Stimulated activated CD4-positive, alpha-beta T cell treated with anti-CD3 and anti-CD28 coated beads, Interleukin-15, amount 100 ng/mL, for 48 hours (primary cell): ENCODE measurements at regions not wholly inside any gene's neighbourhood (a gene's known extent, or its start where the extent isn't known, plus 50 kb on each side); places are given as distances from the start of the nearest gene placed in this dataset.

Experiments used
- DNase-seq, 2 donors: peaks; one replicate each; pipeline ENCODE4 v3.0.0-alpha.2; 2020; ENCODE audit warnings: low read depth in 2 of 2

DNA sequence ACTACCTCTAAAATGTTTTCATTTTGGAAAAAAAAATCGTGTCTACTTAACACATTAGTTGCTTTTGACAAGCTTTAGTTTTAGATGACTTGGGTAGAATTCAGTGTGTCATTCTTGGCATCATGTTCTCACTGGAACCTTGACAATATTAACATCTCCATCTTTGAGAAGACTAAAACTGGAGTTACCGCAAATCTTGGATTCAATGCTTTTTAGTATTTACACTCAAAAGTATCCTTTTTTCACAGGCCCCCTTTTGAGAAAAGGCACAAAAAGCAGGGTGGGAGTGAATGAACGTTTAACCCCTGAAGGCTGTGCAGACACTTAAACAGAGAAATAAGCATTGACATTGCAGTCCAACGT is 549.1 kb downstream of the CSNK1G3 start:
- no peak for DNase-seq

DNA sequence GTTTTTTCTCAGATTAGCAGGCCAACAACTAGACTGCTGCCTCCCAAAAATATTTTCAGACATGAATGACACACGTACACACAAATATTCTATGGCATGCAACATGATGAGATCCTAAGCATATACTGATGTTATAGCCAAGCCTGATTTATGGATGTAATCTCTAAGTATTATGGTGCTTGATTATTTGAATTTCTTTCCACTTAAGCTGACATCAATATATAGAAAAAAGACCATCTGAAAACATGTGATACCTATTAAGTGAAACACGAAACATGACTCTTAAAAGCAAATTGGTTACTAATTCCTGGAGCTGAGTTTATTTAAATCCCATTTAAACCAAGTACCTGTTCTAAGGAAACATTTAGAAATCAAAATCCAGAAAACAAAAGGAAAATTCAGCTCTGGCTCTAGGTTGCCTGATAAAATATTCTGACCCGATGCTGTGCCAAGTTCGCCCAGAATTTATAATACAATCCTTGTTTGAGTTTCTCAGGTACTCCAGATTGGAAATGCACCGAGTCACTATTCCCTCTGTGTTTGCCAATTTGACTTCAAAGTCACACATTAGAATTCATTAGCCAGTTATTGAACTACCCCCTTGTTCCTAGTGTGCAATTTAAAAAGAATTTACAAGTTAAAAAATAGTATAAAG is 548.6 kb downstream of the CSNK1G3 start:
- DNase-seq, result no peak

DNA sequence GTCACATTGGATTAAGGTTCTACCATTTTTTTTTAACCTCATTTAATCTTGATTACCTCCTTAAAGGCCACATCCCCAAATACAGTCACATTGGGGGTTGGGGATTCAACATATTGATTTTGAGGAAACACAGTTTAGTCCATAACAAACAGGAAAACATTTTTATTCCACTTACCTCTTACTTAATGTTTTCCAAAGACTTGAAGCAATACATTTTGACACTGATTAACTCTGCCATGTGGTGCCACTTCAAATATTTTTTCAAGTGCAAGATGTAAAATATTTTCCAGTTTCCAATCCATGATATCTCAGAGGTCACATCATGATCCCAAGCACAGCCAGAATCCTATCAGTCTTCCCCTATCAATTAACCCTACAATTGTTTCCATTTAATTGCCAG is 548.0 kb downstream of the CSNK1G3 start:
- DNase-seq, result no peak

DNA sequence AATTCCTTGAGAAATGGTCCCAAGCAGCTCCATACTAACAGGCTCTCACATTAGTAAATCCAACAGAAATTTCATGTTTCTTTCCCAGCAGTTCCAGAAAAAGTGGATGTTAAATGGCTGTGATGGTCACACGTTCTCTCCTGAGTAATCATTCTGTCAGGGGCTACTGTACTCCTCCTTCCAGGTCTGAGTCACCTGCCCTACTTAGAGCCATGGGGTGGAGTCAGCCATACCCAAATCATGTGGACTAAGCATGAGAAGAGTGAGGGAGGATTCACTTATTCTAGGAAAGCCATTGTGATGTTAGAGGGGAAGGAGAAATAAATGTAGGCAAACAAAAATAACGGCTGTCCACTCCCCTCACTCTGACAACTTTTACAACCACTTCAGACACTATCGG is 547.2 kb downstream of the CSNK1G3 start:
- no peak for DNase-seq

DNA sequence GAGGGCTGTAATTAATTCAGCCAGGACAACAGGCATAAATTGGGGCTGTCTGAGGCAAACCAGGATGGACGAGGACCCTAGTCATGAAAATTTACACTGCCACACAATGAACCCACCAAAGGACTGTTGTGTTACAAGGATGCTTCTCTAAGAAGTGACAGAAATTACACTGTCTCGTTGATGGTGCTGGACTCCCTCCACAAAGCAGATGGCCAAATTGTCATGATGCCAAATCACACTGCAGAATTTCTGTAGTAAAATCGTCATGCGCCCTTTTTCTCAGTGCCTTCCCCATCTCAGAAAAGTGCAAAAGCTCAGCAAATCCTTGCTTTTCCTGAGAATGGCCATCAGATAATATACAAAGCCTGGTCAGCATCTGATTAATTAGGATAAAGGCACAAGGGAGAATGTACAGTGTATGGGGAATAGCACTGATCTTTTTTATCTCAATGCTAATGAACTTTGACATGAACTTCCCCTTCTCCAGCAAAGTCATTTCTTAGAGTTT is 545.8 kb downstream of the CSNK1G3 start:
- DNase-seq, result no peak

DNA sequence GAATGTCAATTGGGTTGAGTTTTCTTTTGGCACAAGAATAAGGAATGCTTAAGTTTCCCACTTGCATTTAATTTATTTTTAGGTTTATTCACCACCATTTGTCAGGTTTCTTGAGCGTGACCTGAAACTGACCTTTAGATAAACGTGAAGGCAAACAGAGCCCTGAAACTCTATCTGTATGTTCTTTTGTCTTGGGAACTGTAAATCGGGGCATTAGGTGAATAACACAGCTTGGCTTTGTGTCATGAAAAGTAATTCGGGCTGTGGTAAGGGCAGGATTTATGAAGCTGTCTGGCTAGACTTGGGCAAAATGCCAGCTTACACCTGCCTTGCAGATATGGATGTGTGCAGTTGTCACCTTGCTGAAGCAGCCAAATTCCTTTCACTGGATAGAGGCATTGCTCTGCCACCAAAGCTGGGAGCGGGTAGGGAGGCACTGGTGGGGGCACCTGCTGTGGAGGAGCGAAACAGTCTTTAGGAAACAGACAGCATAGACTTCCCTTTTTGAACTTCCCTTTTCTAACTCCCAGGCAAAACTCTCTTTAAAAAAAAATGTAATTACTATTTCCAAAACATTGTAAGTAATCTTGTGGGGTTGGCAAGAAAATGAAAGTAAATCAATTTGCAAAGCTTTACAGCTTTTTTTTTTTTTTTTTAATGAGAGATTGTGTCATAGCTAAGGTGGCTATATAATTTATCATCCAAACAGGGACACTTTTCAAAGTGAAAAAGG is 545.2 kb downstream of the CSNK1G3 start:
- no peak for DNase-seq

DNA sequence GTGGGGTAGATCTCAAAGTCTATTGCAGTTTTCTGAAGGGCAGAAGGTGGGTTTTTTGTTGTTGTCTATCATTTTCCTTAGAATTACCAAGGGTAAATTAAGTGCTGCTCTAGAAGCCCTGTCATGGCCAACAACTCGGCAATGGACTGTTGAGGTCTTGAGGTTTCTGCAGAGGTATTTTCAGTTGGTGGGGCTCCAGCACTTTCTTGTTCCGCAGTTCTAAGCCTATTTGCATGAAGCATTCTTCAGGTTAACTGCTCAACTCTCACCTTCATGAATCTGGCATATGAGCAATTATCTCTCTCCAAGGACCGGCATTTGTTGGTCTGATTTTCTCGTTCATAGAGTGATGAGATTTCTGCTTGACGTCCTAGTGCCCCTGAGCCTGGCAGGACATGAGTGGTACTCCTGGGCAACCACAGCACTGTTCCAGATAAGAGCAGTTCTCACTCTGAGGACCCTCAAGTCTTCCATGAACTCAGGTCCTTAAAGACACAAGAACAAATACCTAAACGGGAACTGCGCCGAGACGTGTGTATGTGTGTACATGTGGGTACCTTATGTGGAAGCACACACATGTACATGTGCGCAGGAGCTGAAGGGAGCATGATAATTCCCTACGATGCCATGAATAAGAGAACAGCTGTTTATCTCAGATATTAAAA is 544.5 kb downstream of the CSNK1G3 start:
- DNase-seq, result no peak

DNA sequence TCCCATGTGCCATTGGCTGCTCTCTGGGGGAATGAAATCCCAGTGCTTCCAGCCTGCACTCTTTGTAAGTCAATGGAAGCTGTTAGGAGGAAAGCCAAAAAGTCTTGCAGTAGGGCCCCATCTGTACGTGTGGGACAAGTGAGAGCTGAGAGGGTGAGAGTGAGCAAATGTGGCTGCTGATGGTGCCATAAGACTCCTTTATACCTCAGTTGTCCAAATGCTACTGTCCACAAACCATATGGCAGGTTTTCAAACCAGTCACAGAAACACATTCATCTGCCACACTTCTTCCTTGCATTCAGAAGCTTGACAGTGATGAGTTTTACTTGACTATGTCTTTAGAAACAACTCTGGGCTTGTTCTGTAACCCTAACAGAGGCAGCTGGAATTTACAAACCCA is 543.8 kb downstream of the CSNK1G3 start:
- no peak for DNase-seq

DNA sequence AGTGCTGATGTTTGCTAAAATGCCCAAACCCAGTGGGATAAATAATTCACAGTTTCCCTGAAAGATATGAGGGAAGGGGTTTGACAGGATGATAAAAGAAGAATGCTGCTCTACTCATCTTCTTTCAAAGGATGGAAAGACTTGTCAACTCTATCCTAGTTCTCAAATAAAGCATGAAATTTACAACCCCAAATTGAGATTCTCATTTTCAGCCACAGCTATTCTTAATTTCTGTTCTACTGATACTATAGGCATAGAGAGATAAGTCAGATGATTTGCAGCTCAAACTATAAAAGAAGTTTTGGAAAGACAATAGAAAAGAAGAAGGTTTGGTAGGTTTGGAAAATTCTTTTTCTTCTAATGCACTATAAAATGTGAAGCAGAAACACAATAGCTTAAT is 542.6 kb downstream of the CSNK1G3 start:
- DNase-seq, result no peak

DNA sequence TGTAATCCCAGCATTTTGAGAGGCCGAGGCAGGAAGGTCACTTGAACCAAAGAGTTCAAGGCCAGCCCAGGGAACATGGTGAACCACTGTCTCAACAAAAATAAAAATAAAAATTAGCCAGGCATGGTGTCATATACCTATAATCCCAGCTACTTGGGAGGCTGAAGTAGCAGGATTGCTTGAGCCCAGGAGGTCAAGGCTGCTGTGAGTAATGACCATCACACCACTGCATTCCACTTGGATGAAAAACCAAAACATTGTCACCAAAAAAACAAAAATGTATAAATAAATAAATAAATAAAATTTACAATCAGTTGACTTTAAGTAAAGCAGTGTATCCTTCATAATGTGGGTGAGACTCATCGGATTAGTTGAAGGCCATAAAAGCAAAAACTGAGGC is 541.4 kb downstream of the CSNK1G3 start:
- DNase-seq, result no peak

DNA sequence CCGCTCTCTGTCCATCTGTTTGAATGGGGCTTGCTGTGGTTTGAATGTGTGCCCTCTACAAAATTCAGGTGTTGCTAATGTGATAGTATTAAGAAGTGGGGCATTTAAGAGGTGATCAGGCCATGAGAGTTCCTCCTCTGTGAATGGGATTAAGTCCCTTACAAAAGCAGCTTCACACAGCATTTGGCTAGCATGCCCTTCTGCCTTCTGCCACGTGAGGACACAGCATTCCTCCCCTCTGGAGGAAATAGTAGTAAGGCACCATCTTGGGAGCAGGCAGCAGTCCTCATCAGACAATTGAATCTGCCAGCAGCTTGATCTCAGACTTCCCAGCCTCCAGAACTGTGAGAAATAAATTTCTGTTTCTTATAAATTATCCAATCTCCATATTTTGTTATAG is 540.2 kb downstream of the CSNK1G3 start:
- DNase-seq, result no peak

DNA sequence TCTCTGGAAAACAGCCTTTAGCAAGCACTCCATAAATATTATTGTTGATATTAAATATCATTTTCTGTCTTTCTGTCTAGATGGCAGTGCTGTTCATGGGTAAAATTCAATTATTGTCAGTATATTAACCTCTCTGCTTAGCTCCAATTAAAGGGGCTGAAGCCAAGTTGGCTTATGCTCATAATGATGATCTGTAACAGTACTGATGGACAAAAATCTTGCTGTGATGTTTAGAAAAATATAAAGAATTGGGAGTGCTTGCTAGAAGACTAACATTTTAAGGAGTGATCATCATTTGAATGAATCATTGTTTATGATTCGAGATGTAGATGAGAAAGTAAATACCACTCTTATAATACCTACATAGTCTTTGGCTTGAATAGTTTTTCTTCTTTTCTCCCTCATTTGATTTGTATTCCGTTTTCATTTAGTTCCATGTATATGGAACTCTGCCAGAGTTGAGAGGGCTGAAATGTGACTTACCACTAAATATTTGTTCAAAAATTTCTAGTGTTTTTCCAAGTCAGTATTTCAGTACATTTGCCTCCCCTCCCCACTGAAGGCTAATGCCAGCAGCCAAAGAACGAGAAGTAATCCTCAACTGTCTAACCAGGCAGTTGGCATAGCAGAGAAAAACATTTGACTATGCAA is 538.3 kb downstream of the CSNK1G3 start:
- no peak for DNase-seq

DNA sequence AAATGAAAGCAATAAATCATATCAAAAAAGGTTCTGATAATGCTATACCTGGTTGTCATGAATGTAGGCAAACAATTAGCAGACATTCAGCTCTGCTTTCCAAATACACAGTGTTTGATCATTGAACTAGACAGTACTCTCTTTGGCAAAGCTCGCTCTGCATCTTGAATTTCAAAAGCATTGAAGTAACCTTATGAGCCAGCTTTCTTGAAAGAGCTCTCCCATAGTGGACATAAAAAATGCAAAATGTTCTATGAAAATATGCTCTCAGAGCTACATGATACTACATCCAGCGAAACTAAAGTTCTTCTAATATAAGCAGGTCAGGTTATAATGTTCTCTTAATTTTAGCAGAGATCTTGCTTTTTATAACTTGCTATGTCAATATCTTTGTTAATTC is 533.4 kb downstream of the CSNK1G3 start:
- no peak for DNase-seq

DNA sequence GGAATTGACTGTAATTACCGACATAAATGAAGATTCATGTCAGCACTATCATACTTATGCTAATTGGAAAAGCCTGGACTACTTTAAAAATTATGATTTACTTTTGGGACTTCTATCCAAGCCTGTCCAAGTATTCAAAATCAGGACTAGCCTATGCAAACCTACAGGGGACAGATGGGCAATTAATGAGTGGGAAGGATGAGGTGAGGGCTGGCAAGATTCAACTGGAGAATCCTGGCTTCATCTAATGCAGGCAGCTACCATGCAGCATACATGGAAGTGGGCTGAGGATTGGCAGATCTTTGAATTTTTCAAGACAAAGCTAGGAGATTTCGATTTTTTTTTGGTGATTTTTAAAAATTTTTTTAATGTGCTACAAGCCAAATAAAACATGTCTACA is 532.6 kb downstream of the CSNK1G3 start:
- DNase-seq, result no peak

DNA sequence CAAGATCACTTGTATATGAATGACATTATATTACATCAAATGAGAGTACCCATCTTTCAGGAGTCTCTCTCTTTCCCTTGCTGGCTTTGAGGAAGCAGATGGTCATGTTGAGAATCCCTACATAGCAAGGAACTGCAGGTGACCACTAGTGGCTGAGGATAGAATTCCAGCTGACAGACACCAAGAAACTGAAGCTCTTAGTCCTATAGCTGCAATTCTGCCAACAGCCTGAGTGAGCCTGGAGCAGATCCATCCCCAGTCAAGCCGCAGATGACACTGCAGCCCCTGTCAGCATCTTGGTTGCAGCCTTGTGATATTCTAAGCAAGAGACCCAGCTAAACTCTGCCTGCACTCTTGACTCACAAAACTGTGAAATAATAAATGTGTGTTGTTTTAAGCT is 531.5 kb downstream of the CSNK1G3 start:
- no peak for DNase-seq

DNA sequence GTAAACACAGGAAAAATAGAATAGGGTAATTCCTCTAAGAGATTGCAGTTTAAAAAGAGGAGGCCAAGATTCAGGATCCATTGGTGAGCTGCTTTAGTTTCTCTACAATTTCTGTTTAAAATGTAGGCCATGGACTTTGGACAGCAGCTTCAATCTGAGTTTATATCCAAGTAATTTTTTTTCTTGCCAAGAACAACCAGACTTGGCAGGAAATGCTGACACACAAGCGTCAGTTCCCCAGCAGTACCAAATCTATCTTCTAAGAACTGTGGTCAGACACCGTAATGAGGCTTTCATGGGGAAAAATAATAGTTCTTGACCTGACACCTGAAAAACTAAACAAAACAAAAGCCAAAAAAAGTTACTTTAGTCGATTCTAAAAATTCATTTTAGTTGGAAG is 528.8 kb downstream of the CSNK1G3 start:
- no peak for DNase-seq

DNA sequence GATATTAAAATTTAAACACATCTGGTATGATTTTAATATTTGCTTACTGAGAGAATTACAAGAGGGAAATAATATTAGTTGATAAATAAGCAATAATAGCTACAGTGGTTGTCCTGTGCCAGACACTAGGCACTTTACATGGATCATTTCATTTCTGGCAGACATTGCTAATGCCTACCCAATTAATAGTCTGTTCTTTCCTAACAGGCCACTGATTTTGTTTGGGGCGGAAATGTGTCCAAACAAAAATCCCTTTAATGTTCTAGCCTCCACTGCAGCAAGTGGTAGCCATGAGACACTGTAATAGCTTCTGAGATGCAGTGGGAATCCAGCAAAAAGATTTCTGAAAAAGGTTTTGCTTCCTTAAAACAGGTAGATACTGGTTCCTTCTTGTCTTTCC is 527.4 kb downstream of the CSNK1G3 start:
- DNase-seq, result no peak

DNA sequence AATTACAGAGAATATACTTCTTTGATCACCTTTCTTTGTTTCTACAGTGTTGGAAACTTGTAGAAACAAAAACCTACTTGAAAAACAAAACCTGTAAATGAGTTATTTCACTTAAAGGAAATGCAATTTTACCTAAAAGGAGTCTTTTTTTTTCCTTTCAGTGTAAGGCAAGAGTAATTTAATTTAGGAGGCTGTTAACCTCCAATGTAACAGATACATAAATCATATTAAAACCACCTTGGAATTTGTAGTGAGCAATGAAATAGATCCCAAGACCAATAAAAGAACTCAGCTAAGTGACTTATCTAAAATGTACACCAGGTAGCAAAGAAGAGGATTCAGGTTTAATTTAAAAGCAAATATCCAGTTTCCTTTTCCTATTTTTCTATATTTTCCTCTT is 524.8 kb downstream of the CSNK1G3 start:
- DNase-seq, result no peak

DNA sequence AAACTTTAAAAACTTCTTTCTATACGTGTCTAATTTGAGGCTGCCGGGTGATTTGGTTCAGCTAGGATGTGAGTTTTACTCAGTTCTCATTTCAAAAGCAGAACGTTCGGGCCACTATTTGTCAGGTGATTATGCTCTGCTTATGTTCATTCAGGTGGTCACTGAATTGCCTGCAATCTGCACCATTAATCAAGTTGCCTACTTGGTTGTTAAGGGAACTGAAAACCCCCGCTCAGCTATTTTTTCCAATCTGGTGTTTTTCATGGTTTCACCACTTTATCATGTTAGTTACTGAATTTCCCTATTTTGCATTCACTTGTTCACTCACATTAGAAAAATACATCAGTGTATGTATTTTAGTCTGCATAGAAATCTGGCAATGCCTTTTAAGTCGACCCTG is 523.0 kb downstream of the CSNK1G3 start:
- no peak for DNase-seq

DNA sequence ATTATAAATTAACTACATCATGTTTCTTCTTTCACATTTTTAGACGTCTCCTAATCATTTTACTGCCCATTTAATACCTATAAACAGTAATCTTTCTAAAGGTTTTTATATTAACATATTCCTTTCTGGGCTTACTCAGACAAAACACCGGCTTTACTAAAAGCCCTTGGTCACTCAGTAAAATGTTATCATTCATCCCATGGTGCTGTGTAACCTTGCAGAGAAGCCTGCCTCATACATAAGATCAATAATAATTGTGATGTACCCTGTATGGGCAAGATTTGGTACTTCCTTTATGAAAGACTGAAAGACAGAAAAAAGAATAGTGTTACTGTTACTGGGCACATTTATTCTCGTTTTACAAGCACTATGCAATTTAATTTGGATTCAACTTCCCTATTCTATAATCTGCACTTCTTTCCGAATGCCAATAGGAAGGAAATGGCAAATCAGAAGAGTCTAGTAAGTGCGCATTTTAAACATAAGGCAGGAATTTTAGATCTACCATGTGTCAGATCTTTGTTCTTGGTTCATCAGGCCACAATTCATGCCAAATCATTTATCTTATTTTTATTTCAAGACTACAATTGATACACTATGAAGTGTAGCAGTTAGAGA is 522.2 kb downstream of the CSNK1G3 start:
- DNase-seq, result no peak

DNA sequence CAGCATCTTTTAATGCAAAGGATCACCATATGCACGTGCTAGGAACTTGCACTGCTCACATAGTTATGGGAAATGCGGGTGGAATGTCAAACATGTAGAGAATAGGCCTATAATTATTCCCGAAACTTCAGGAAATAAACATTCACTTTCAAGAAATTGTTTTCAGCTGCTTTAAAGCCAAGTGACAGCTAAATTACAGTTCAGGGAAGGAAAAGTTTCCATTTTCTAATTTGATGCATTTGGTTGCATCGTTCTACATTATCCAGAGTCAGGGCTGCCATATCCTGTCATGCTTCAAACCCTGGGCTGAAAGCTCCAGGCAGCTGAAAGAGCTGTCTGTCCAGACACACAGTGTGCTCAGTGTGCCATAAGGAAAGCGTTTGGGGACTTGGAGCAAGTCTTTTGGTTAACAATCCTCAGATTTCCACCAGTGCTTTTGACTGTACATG is 518.1 kb downstream of the CSNK1G3 start:
- DNase-seq, result no peak

DNA sequence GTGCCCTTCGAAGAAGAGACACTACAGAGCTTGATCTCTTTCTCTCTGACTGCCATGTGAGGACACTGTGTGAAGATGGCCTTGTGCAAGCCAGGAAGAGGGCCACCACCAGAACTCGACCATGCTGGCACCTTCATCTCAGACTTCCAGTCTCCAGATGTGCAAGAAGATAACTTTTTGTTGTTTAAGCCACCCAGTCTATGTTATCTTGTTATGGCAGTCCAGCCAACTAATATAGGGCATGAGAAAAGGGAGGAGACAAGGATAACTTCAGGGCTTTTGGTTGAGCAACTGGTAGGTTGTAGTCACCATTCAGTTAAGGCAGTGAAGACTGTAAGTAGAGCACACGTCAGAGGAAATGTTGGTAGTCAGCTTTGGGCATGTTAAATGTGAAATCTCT is 515.5 kb downstream of the CSNK1G3 start:
- no peak for DNase-seq
